Right forelimb (tissue), 1 donor: ENCODE measurements at regions not wholly inside any gene's neighbourhood (a gene's known extent, or its start where the extent isn't known, plus 50 kb on each side); places are given as distances from the start of the nearest gene placed in this dataset.

Experiments
- DNase-seq: peaks from one replicate; pipeline ENCODE4 v3.0.0-alpha.2; 2018

- DNase-seq, result no peak
These were observed 247.0 kb downstream of the PHLDA1 start for GRCh38 chr12:75784591-75784990.

DNA sequence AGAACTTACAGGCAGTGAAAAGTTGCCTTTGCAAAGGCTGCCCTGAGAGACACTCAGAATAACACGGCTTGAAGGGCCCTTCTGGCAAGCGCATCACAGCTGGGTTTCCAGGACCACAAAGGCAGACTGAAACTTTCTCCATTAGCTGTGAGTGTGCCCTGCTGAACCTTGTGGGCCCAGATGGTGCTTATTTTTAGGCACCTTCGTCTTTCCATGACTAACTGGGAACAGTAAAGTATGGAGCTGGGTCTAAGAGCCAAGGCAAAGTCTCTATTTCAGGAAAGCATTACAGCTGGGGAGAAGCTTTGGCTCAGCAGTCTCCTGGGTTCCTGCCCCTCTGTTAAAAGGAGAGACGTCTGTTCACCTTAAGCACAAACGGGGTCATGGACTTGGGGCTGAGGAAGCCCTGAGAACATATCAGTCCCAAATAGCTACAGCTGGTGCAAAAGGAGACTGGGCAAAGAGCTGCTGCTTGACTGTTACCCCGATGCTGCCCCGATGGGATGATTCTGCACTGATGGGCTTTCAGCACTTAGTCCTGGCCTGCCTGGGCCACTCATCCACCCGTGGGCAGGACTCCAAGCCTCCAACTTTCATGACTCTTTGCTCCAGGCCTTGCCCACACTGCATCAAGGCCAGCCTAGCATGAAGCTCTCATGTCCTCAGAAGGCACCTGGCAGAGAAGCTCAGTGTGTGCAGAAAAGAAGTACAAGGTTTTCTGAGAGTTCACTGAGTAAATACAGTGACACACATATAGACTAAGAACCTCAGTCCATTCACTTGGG is 248.3 kb downstream of the PHLDA1 start:
- no peak for DNase-seq

- no peak for DNase-seq
These were observed 249.5 kb downstream of the PHLDA1 start for GRCh38 chr12:75782069-75782581.

DNA sequence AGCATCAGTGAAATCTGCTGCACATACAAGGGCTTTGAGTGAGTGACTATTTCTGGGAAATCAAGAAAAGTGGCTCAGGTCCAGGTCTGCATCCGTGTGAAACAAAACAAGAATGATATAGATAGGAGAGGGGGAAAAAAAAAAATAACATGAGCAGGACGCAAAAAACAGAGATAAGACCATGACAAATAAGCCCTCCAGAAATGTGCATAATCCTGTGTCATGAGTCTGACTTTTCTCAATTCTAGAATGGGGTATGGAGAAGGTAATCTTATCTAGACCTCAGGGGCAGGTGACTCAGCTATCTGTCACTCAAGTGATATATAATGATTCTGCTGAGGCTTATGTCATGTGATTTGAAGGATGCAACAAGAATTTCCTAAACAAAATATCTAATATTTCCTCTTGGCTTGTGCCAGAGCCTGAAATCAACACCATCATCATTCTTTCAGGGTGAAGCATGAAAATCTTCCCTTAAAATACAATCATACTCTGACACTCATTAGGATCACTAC is 250.0 kb downstream of the PHLDA1 start:
- no peak for DNase-seq

DNA sequence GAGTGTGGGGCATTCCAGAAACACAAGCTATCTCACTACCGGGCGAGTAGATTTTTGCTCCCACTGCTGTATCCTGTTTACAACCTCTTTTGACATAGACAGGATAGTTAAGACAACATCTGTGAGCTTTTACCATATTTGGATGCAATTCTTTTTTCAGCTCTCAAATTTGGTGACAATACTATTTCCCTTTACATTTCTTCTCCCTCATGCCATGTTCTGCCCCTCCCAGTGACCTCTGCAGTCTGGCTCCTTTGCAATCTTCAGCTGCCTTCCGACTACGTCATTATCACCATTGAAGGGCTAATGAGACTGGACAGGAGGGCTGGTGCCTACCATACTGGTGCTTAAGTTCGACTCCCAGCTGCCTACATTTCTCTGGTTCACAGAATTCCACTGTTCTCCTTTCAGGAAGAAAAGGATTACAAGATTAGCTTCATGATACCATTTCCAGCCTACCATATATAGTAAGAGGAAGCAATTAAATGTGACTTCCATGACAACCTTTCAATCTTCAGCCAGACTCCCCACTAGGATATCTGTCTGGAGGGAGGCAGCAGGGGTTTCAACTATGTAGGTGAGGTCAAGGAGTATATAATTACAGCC is 251.6 kb downstream of the PHLDA1 start:
- DNase-seq, result no peak

DNA sequence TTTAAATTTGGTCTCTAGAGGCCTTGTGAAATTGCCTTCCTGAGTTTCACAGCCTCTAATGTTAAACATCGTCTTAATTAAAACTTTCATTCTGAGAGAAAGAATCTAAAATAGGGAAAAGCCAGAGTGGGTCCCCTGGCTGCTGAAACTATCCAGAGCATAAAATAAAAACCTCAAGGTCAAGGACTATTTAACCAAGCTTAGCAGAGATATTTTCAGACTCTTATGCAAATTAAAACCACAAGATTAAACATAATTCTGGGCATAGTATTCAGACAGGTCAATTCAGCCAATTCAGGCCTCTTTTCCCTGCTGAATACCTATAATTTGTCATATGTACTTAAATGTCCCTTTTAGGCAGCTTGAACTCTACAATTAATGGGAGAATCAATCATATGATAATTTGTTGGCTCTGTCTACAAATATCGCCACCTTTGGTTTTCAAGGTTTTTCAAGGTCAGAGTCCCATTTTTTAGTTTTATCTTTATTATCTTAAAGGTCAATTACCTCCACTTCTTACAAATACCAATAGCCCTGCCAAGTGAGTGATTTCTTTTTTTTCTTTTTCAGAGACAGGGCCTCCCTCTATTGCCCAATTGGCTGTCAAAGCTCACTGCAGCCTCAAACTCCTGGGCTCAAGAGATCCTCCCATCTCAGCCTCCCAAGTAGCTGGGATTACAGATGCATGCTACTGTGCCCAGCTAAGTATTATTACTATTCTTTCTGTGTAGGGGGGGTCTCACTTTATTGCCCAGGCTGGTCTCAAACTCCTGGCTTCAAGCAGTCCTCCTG is 257.1 kb downstream of the PHLDA1 start:
- DNase-seq, result no peak

- DNase-seq, result no peak
These were observed 258.2 kb downstream of the PHLDA1 start for GRCh38 chr12:75773377-75773776.

GRCh38 chr12:75771023-75771422 is 259.6 kb upstream of the KRR1 start:
- no peak for DNase-seq

- DNase-seq, result no peak
These were observed 256.5 kb upstream of the KRR1 start for GRCh38 chr12:75767957-75768356.

GRCh38 chr12:75766263-75767160 is 255.1 kb upstream of the KRR1 start:
- DNase-seq, result no peak

DNA sequence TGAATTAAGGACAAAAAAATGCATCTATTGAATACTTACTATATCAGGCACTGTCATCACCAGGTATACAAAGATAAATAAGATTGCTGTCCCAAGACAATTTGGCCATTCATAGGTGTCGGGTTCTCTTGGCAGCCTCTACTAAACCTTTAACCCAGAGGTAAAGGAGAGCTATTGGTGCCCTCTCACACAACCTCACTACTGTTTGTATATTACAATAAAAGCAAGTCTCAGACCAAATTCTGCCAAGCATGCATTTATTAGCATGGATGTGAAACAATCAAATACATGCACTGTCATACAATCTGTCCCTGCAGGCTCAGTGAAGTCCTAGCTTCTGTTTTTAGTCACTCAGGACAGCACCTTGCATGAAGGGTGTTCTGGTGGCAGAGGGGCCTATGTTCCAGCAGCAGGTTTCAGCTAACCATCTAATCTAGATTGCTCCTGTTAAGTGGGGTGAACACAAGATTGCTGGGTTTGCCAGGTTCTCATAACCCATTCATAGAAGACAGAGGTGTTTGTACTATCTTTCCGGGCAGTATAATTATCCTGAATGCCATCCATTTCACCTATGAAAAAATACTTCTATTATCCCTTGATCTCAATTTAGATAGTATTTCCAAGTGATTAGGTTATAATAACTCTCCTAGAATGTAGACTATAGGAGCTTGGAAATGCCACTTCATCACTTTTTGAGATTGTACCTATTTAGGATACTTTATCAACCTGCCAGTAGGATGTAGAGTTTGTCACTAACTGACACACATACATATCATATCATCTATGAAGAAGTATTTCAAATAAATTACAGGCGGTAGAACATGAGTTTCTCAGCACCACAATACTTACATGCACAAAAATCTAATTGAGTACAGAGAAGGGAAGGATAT is 254.0 kb upstream of the KRR1 start:
- no peak for DNase-seq

- DNase-seq, result no peak
These were observed 252.9 kb upstream of the KRR1 start for GRCh38 chr12:75764091-75764841.

DNA sequence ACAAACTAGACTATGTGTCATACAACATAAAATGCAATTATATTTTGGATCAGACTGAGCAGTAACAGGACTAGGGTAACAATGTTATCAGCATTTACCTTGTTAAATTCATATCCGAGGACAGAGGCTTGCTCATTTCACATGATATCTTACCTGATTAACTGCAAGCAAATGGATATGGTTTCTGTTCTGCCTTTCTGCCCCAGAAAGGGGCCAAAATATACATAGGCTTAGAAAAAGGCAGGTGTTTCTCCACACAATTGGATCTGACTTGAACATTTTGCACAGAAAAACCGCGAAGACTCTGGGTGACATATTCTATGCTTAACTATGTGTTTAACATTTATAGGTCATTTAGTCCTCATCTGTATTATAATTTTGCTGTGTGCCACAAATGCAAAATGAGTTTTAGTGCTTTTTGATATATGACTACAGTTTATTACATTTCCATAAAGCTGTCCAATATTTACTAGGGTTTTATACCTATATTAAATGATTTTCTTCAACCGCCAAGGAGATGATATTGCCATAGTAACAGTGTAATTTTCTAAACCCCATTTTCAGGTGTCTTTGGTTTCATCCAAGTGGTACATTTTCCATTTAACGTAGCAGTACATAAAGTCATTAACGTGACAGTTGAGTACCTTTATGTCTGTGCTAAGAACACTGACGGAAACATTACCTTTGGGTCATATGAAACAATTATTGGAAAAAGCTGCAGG is 249.3 kb upstream of the KRR1 start:
- no peak for DNase-seq

DNA sequence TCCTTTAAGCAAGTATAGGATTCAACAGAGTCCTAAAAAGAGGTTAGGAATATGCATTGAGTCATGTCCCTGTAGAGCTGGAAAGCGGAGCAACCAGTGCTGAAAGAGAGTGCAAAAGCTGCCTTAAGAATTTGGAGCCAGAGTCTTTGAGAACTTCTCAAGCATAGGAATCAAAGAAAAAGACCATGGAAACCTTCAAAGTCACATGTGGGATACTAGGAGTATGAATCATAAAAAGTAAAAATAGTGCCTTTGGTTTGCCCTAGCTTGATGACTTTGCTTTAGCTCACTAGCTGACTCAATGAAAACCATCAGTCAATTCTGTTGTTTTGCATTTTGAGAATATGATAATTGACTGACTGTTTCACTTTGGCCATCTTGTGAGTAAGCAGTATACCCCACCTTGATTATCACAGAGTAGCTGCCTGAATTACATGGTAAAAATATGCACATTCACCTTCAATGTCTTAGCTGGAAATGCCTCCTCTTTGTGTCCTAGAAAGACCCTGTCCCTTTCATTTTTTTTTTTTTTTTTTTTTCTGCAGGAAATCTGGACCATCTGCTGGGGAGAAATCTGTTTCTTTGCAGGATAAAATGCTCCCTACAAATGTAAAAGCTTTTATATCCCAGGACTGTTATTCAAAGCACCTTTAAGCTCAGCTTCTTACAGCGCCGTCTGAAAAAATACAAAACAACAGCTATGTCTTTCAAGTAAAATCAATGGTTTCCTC is 248.6 kb upstream of the KRR1 start:
- DNase-seq, result no peak

DNA sequence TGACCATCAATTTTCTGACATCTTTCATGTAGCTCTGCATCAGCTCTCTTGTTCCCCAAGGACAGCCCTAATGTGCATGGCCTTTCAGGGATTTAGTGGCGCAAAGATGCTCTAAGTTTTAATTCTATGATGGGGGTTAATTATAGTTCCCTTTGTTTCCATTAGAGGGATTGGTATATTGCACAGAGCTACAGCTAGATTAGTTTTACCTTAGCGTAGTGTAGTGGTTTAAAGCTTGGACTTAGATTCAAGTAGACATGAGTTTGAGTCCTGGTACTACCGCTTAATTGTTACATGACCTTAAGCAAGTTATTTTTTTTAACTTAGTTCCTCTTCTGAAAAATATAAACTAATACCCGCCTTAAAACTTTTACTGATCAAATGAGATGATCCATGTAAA is 247.8 kb upstream of the KRR1 start:
- no peak for DNase-seq

- DNase-seq, result no peak
These were observed 245.4 kb upstream of the KRR1 start for GRCh38 chr12:75756771-75757170.

- no peak for DNase-seq
These were observed 244.7 kb upstream of the KRR1 start for GRCh38 chr12:75756111-75756510.

DNA sequence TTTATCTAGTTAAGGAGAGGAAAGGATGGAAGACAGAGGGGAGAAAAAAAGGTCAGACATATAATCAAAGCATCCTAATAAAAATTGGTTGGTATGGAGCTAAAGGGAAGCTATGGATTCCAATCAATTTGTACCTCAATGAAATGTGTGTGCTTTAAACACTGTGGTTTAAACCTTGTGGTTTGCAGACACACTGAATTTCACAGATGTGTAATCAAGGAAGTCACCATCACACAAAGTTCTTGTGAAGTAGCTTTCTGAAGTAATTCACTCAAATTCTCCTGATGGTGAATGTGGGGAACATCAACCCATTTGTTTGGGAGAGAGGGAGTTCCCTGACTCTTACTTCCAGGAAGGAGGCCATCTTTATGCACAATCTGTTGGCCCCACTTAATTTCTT is 243.3 kb upstream of the KRR1 start:
- DNase-seq, result no peak

DNA sequence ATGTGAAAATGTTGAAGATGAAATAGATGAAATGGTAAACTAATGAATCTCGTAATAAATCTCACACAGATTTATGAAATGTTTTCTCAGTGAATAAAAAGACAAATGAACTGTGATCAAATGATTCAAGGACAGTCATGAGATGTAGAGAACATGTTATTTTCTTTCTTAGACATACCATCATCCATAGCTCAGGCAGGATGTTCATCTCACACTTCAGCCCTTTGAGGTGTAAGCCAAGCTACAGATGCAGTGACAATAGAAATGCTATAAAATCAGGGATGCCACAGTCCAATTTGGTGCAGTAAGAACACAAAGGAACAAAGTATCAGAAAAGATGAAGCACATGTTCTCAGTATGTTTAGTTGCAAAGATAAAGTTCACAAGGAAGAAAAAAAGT is 242.7 kb upstream of the KRR1 start:
- DNase-seq, result no peak
